HG02885 (cell line): ENCODE measurements at regions not wholly inside any gene's neighbourhood (a gene's known extent, or its start where the extent isn't known, plus 50 kb on each side); places are given as distances from the start of the nearest gene placed in this dataset.

ENCODE experiments used
- ATAC-seq: cut with Tn5 transposase; IDR thresholded peaks from one replicate; pipeline ENCODE4 v1.9.1; 2021; ENCODE audit warnings: mild to moderate bottlenecking; ENCODE audit not compliant: unreplicated experiment, poor library complexity

GRCh38 chr4:104938624-104939023 is 208.1 kb upstream of the TET2 start:
- no peak for ATAC-seq

DNA sequence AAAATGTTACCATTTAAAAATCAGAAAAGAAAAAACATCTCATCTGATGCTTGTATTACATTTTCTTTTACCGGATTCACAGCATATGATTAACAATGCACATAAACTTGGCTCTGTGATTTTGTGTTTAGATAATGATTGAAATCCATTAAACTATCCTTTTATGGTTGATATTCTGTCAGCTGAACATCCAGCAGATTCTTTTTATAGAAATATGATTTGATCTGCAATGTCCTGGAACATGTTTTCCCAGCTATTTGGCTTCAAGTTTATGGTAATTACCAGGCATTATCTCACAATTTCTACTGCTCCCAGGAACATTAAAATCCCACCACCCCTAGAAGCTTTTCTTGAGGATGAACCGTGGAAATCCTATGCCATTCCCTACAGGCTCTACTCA is 205.7 kb upstream of the TET2 start:
- ATAC-seq = no peak

DNA sequence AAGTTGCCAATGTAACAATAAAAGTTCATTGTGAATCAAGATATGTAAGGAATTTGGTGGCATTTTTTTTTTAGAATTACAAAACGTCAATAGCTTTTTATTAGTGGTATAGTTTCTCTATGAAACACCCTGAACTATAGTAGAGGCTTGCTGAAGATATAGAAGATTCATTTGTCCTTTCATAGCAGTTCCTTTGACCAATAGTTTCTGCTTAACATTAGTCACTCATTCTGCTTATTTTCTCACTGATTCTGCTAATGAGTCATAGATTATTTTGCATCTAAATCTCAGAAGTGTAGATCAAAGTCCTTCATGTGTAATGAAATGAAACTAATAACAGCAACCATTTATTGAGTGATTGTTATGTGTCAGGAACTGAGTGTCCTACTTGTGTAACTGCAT is 205.0 kb upstream of the TET2 start:
- ATAC-seq = peak; percentile 55

- ATAC-seq = peak; percentile 76
These were observed 203.5 kb upstream of the TET2 start for GRCh38 chr4:104942990-104943743.

GRCh38 chr4:104944596-104944995 is 202.1 kb upstream of the TET2 start:
- ATAC-seq = no peak

DNA sequence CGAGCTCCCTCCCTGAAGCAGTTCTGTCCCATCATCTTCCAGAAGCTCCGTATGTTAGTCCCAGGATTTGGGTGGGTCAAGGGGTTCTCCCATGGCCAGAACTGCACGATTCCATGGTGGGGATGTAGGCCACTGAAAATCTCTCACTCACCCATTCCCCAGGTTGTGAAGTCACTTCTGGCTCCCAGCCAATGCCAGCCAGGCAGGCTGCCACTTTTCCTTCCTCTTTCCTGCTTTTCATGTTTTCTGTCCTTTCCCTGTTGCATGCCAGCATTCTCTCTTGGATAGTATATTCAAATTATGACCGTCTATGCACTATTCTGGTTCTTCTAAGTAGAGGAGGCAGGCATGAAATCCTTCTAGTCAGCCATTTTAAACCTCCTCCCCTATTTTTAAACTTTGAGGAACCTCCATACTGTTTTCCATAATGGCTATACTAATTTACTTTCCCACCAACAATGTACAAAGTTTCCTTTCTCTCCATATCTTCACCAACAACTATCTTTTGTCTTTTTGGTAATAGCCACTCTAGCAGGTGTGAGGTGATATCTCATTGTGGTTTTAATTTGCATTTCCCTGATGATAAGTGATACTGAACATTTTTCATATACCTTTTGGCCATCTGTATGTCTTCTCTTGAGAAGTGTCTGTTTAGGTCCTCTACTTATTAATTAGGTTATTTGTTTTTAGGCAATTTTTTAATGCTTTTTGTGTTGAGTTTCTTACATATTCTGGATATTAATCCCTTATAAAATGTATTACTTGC is 182.1 kb upstream of the TET2 start:
- ATAC-seq = peak; percentile 34

GRCh38 chr4:104966349-104967033 is 180.2 kb upstream of the TET2 start:
- ATAC-seq = peak; percentile 97

- ATAC-seq = peak; percentile 26
These were observed 179.7 kb upstream of the TET2 start for GRCh38 chr4:104967034-104967401.

DNA sequence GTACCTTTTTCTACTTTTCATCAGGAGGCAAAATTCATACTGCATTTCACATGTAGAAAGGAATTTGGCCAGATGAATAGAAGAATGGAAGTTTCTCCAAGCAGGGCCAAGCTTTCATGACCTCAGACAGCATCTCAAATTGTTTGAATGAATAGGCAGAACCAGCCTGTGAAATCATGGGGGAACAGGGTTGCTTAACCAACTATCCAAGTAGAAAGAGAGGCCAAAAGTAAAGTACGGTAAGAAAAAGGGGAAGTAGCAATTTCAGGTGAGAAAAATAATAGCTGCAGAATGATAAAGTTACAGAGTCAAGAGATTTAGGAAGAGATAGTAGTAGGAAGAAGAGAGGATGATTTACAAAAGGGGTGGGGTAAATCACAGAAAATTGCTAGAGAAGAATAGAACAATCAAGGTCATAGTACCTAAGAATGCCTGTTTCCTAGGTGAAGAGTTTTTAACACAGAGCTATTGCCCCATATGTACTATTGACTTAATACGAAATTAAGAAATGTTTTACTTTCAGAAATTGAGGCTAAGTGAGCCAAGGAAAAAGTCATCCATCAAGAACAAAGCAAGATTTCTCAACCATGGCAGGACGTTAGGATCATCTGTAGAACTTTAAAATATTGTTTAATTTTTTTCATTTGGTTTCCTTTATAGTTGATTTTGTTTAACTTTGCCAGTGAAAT is 177.1 kb upstream of the TET2 start:
- ATAC-seq = no peak

DNA sequence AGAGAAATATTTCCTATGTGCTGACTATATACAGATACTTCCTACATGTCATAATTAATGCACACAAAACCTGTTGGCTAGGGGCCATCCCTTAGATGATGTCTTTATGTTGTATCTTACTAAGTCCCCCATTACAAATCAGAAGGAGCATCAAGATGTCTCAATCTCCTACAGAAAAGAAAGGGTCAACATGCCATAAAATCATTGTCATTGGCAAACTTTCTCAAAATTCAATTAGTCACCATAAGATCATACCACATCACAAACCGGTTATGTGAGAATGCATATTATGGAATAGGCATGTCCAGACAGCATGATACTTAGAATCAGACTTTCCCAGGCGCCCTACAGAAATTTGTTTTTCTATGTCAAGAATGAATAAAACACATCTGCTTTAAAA is 175.2 kb upstream of the TET2 start:
- no peak for ATAC-seq

GRCh38 chr4:104973708-104974107 is 173.0 kb upstream of the TET2 start:
- peak; percentile 53 for ATAC-seq

- ATAC-seq = no peak
These were observed 171.1 kb upstream of the TET2 start for GRCh38 chr4:104975617-104976016.

GRCh38 chr4:104976262-104976661 is 170.4 kb upstream of the TET2 start:
- no peak for ATAC-seq

- ATAC-seq = no peak
These were observed 167.5 kb upstream of the TET2 start for GRCh38 chr4:104979083-104979760.

- no peak for ATAC-seq
These were observed 163.0 kb upstream of the TET2 start for GRCh38 chr4:104983615-104984179.

- ATAC-seq = no peak
These were observed 160.4 kb upstream of the TET2 start for GRCh38 chr4:104986306-104986705.

DNA sequence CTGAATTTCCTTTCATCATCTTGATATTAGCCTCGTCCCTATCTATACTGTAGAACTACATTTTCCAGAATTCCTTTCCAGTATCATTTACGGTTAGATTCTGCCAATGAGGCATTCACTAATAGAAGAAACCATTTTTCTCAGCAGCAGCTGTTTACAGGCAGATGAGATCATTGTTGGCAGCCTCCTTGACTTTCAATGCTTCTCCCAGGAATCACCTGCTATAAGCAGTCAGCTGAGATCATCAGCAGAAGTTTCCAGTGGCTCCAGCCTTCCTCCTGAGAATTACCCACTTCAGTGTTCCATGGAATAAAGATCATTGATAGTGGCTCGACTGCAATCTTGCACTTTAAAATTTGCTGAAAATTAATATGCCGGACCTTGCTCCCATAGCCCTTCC is 157.3 kb upstream of the TET2 start:
- ATAC-seq = no peak

DNA sequence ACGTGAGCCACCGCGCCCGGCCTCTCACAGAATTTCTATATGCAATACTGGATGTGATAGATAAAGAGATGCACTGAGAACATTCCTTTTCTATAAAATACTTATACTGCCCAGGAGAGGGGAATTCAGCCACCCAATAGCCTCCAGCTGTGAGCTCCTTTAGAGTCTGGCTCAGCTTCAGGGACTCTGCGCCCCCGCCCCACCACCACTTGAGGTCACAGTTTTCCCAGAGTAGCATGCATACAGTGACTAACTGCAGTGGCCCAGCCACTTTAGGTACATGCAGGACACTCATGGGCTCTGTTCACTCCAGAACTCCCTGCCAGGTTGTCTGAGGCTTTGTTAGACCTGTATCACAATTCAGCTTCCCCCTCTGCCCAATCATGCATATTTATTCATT is 144.4 kb upstream of the TET2 start:
- no peak for ATAC-seq

DNA sequence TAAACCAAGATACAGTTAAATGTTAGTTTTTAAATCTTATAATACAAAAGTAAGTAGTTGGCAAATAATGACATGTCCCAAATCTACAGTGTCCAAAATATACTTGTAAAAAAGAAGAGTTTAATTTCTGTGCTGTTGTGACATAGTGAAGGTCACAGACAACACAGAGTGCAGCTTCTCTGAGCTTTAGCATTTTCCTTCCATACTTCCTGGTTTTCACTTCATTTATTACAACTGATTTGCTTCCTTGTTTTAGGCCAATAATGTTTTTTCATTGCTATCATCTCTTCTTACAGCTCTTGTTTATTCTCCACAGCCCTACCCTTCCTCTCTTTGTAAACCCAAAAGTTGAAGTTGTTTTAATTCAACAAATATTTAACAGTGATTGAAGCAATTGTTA is 132.4 kb upstream of the TET2 start:
- ATAC-seq = no peak

- ATAC-seq = no peak
These were observed 132.0 kb upstream of the TET2 start for GRCh38 chr4:105014635-105015034.
